Endometrial microvascular endothelial cells (primary cell): ENCODE measurements at regions not wholly inside any gene's neighbourhood (a gene's known extent, or its start where the extent isn't known, plus 50 kb on each side); places are given as distances from the start of the nearest gene placed in this dataset.

Experiments used
- in situ Hi-C: cut with HindIII; loops from 2 replicates; pipeline ENCODE4 v1.10.0; 2017; ENCODE audit warnings: low sequenced_read_pairs, low pct_unique_long_range_greater_than_20kb; ENCODE audit errors: inconsistent ontology term

GRCh38 chr1:79422726-79423125 lies 416.2 kb upstream of the ADGRL4 start:
- in situ Hi-C loops, result no loop called here

- in situ Hi-C loops, result no loop called here
Observed at GRCh38 chr1:79398501-79398900, 392.0 kb upstream of the ADGRL4 start.

DNA sequence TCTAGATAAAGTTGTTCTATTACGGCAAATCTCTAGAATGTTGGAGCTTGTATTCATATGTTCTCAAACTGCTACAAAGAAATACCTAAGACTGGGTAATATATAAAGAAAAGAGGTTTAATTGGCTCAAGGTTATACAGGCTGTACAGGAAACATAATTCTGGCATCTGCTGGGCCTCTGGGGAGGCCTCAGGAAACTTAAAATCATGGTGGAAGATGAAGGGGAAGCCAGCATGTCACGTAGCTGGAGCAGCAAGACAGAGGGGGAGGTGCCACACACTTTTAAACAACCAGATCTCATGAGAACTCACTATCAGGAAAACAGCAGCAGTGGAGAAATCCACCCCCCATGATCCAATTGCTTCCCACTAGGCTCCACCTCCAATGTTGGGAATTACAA lies 390.4 kb upstream of the ADGRL4 start:
- in situ Hi-C loops, result no loop called here

GRCh38 chr1:79388694-79389361 lies 382.3 kb upstream of the ADGRL4 start:
- in situ Hi-C loops, result no loop called here

DNA sequence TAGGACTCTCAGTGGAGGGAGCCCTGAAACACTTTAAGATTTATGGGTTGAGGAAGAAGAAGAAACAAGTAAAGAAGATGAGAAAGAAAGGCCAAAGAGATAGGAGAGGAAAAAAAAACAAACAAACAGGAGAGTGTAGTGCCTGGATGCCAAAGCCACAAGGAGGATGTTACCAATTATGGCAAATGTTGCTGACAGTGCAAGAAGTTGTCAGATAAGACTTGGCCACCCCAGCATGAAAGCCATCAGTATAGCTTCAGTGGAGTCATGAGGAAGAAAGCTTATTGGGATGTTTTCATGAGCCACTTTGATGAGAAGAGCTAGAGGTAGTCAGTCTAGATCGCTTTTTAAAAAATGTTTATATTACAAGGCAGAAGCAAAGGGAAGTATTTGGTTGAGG lies 380.2 kb upstream of the ADGRL4 start:
- in situ Hi-C loops, result no loop called here

DNA sequence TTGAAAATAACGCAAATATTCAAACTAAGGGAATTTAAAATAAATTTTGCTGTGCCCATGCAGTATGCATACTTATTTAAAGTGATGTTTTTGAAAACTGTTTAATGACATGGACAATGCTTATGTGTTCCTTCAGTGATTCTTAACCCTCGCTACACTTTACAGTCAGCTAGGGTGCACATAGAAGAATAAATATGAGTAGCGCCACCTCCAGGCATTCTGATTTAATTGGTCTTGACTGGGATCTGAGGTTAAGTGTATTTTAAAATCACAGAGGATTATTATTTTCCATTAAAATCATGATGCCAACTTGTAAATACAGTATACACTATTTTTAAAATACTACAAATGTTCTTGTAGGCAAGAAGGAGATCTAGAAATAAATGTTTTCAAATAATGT lies 373.5 kb upstream of the ADGRL4 start:
- in situ Hi-C loops, result no loop called here

GRCh38 chr1:79376106-79376505 lies 369.6 kb upstream of the ADGRL4 start:
- in situ Hi-C loops, result no loop called here

GRCh38 chr1:79375352-79375751 lies 368.8 kb upstream of the ADGRL4 start:
- in situ Hi-C loops, result no loop called here

- in situ Hi-C loops, result no loop called here
Observed at GRCh38 chr1:79374397-79374796, 367.9 kb upstream of the ADGRL4 start.

DNA sequence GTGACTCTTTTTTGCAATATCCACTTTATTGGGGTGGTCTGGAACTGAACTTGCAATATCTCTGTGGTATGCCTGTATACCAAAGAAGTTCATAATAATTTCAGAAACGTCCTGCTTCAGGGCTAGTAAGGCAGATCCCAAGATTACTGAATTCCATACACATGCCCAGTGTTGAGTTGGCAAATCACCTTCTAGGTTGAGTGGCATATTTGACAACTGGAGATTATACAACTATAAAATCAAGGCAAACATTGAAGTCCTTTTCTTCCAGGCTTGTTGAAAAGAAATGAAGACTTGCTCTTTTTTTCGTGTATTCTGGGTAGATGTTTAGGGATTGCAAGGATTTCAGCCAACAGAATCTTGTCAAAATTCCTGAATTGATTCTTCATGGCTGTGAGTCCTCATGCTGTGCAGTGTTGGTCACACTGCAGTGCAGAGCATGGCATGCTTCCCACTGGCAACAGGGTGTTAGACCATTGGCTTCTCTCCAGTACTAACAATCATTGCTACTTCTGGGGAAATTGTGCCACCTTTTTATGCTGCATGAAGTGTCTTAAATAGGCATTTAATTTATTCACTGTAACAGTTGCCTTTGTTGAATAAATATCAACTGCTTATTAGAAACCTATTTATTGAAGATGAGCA lies 367.1 kb upstream of the ADGRL4 start:
- in situ Hi-C loops, result no loop called here

DNA sequence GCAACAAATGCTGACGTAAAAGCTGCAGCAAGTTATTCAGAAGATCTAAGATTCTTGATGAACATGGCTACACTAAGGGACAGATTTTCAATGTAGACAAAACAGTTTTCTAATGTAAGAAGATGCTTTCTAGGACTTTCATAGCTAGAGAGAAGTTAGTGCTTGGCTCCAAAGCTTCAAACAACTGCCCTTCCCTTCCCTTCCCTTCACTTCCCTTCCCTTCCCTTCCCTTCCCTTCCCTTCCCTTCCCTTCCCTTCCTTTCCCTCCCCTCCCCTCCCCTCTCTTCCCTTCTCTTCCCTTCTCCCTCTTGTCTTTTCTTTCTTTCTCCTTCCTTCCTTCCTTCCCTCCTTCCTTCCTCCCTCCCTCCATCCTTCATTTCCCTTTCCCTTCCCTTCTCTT lies 365.3 kb upstream of the ADGRL4 start:
- in situ Hi-C loops, result no loop called here

GRCh38 chr1:79369091-79369490 lies 362.6 kb upstream of the ADGRL4 start:
- in situ Hi-C loops, result no loop called here

- in situ Hi-C loops, result no loop called here
Observed at GRCh38 chr1:79364896-79365295, 358.4 kb upstream of the ADGRL4 start.

DNA sequence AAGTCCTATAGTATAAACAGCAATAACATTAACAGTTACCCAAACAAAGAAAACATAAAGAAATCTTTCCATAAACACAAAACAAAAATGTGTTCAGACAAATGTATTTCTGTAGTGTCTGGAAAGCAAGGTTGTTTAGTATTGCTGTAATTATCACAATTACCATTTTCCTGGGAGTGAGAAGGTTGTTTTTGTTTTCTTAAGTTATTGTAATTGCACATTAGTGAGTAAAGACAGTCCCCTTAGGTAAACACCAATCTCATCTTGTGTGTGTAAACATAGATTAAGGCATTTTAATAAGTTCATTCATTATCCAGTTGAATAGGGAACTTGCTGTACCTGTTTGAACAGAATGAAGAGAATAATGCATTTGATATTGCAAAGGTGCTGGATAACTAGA lies 356.9 kb upstream of the ADGRL4 start:
- in situ Hi-C loops, result no loop called here

- in situ Hi-C loops, result no loop called here
Observed at GRCh38 chr1:79362470-79362869, 355.9 kb upstream of the ADGRL4 start.

DNA sequence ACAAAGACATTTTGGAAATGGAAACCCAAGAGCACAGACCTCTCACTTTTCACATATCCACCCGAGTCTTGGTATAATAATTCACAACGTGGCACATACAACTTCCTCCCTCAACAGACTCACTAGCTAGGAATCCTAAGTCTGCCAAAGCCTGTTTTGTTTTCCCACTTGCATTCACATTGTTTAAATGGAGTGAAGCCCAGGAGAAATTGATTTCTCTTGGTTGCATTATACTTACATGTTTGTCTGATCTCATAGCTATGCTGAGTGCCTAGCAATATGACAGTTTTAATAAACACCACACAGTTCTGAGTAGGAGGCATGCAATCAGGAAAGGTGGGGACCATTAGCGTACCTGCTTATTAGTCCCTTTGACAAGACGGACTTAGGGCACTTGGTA lies 348.6 kb upstream of the ADGRL4 start:
- in situ Hi-C loops, result no loop called here

DNA sequence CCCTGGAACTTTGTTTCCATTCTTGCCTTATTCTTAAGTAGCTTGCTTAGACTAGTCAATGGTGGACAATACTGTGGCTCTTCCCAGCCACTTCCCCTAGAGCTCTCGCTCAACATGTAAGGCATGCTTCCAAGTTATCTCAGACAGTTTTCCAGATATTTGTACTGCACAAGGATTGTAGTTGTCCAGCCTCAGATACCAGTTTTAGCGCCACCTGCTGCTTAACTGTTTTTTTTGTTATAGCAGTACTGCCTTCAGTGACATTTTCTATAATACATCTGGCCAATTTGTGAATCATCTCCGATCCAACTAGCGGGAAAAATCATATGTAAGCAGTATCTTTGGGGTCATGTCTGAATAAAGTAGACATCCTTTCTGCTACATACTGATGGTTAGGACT lies 346.7 kb upstream of the ADGRL4 start:
- in situ Hi-C loops, result no loop called here

DNA sequence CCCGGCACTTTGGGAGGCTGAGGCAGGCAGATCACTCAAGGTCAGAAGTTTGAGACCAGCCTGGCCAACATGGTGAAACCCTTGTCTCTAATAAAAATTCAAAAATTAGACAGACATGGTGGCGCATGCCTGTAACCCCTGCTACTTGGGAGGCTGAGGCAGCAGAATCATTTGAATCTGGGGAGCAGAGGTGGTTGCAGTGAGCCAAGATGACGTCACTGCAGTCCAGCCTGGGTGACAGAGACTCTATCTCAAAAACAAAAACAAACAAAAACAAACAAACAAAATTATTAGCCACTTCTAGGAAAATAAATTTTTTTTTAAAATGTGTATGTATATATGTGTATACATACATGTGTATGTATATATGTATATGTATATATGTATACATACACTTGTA lies 320.3 kb upstream of the ADGRL4 start:
- in situ Hi-C loops, result no loop called here

- in situ Hi-C loops, result no loop called here
Observed at GRCh38 chr1:79325705-79326104, 319.2 kb upstream of the ADGRL4 start.

- in situ Hi-C loops, result no loop called here
Observed at GRCh38 chr1:79325126-79325525, 318.6 kb upstream of the ADGRL4 start.
